HepG2 (cell line): ENCODE measurements at regions not wholly inside any gene's neighbourhood (a gene's known extent, or its start where the extent isn't known, plus 50 kb on each side); places are given as distances from the start of the nearest gene placed in this dataset.

Experiments used
- ATAC-seq: fragments of 200-7000 bp; cut with Tn5 transposase; 3 replicates; pipeline ENCODE4 v1.9.1; 2020; ENCODE audit warnings: mild to moderate bottlenecking, moderate library complexity
- BruUV-seq: library from RNA; stranded (reverse); fragments of 400-500 nt; replicated peaks from 2 replicates; lab custom pipeline; 2021; lab: Mats Ljungman, UMichigan
- CTCF ChIA-PET: fragments of 300-600 bp; formaldehyde crosslinking; extraction: SDS; loops from one replicate; lab custom pipeline; 2021; ENCODE audit warnings: low total read pairs, inconsistent platforms, low intra/inter-chr PET ratio; lab: Yijun Ruan, JAX
- POLR2A ChIA-PET: fragments of 350-600 bp; sonication (Branson Sonifier 250); formaldehyde crosslinking; loops from one replicate; lab custom pipeline; 2020; ENCODE audit warnings: antibody characterized with exemption, inconsistent platforms; lab: Yijun Ruan, JAX
- DNase-seq: peaks from one replicate; pipeline ENCODE4 v3.0.0-alpha.2; 2015; ENCODE audit warnings: low spot score
- FAIRE-seq: peaks from 3 replicates; lab custom pipeline; 2011; peaks lifted over from hg19 to GRCh38; lab: Jason Lieb, UNC
- H2AFZ ChIP-seq: one replicate; pipeline ENCODE4 v1.6.1; 2011; ENCODE audit warnings: low read length, inconsistent platforms
- H3K27ac ChIP-seq: fragments of 300-600 bp; 3 replicates; pipeline ENCODE4 v1.8.0; 2011; ENCODE audit warnings: mixed run types, mild to moderate bottlenecking, mixed read lengths, low read length, inconsistent platforms; ENCODE audit not compliant: insufficient read depth; ENCODE audit errors: extremely low read length
- H3K27me3 ChIP-seq, 2 experiments: fragments of 200-600 bp in 1 of 2; 2 replicates in 1 of 2; 3 replicates in 1 of 2; pipeline versions ENCODE4 v1.6.0 to v1.8.0; 2011; ENCODE audit warnings: low read length in 2 of 2, mild to moderate bottlenecking in 2 of 2, moderate library complexity in 2 of 2, inconsistent platforms in 1 of 2; ENCODE audit not compliant: insufficient read depth in 2 of 2, control insufficient read depth in 1 of 2
- H3K36me3 ChIP-seq, 2 experiments: fragments of 200-600 bp in 1 of 2; replicated peaks in 1 of 2; 2 replicates in 1 of 2; 3 replicates in 1 of 2; pipeline versions ENCODE4 v1.5.1 to v1.8.0; 2011; ENCODE audit warnings: low read length in 2 of 2, inconsistent platforms in 1 of 2; ENCODE audit not compliant: insufficient read depth in 2 of 2, control insufficient read depth in 1 of 2
- H3K4me1 ChIP-seq: 2 replicates; pipeline ENCODE4 v1.5.1; 2012; ENCODE audit warnings: low read length, inconsistent platforms; ENCODE audit not compliant: insufficient read depth
- H3K4me2 ChIP-seq: 2 replicates; pipeline ENCODE4 v1.6.0; 2011; ENCODE audit warnings: low read depth, low read length, inconsistent platforms
- H3K4me3 ChIP-seq, 3 experiments: fragments of 200-600 bp in 1 of 3; sonication (generic), shearing (Covaris generic) in 1 of 3; replicated peaks in 1 of 3; 2 replicates each; pipeline ENCODE4 v1.5.1; 2011 to 2016; ENCODE audit warnings: low read length in 3 of 3, inconsistent platforms in 2 of 3, low read depth in 2 of 3, mild to moderate bottlenecking in 2 of 3, control low read depth in 1 of 3, mixed read lengths in 1 of 3; ENCODE audit not compliant: insufficient read depth in 1 of 3
- H3K79me2 ChIP-seq: one replicate; pipeline ENCODE4 v1.6.1; 2011; ENCODE audit warnings: low read length, inconsistent platforms; ENCODE audit not compliant: insufficient read depth
- H3K9ac ChIP-seq: 2 replicates; pipeline ENCODE4 v1.6.0; 2011; ENCODE audit warnings: mild to moderate bottlenecking, low read depth, low read length, inconsistent platforms; ENCODE audit not compliant: insufficient read depth
- H3K9me3 ChIP-seq: 2 replicates; pipeline ENCODE4 v1.5.1; 2012; ENCODE audit warnings: mild to moderate bottlenecking, low read length
- H4K20me1 ChIP-seq: 2 replicates; pipeline ENCODE4 v1.6.0; 2011; ENCODE audit warnings: inconsistent platforms, mild to moderate bottlenecking, low read length, moderate library complexity; ENCODE audit not compliant: insufficient read depth
- FOXA1 ChIP-seq, 2 experiments: fragments of 450-650 bp in 1 of 2; sonication (generic) in 1 of 2; formaldehyde crosslinking in 1 of 2; IDR thresholded peaks; 2 replicates each; pipeline versions ENCODE4 v1.4.0 to v1.6.1; 2016 to 2020; ENCODE audit warnings: missing genetic modification reagents in 1 of 2
- HINFP ChIP-seq: sonication (generic); formaldehyde crosslinking; IDR thresholded peaks from 2 replicates; pipeline ENCODE4 v1.4.0; 2020; ENCODE audit warnings: low read depth, mild to moderate bottlenecking, missing genetic modification reagents
- HNRNPK ChIP-seq: fragments of 200-400 bp; formaldehyde crosslinking; IDR thresholded peaks from 2 replicates; pipeline ENCODE4 v1.6.1; 2018; ENCODE audit warnings: low read length, low read depth, moderate library complexity, mild to moderate bottlenecking; ENCODE audit not compliant: poor library complexity, severe bottlenecking
- HOMEZ ChIP-seq: IDR thresholded peaks from 2 replicates; pipeline ENCODE4 v1.6.1; 2016; ENCODE audit warnings: low read depth
- IKZF5 ChIP-seq: IDR thresholded peaks from 2 replicates; pipeline ENCODE4 v1.6.1; 2018; ENCODE audit warnings: missing genetic modification reagents, mild to moderate bottlenecking, missing compliant biosample characterization
- JDP2 ChIP-seq: sonication (generic); formaldehyde crosslinking; IDR thresholded peaks from 2 replicates; pipeline ENCODE4 v1.8.1; 2022; ENCODE audit warnings: missing genetic modification reagents, borderline replicate concordance
- NPAS2 ChIP-seq: sonication (generic); formaldehyde crosslinking; IDR thresholded peaks from 2 replicates; pipeline ENCODE4 v1.8.0; 2022; ENCODE audit warnings: mild to moderate bottlenecking, missing genetic modification reagents, borderline replicate concordance
- PRDM4 ChIP-seq: sonication (generic); formaldehyde crosslinking; IDR thresholded peaks from 2 replicates; pipeline ENCODE4 v1.9.0; 2021; ENCODE audit warnings: missing genetic modification reagents, borderline replicate concordance
- ZNF20 ChIP-seq: sonication (generic); formaldehyde crosslinking; IDR thresholded peaks from 2 replicates; pipeline ENCODE4 v1.4.0; 2020; ENCODE audit warnings: mild to moderate bottlenecking, moderate library complexity, missing genetic modification reagents
- ZNF558 ChIP-seq: sonication (generic); formaldehyde crosslinking; IDR thresholded peaks from 2 replicates; pipeline ENCODE4 v1.9.0; 2022; ENCODE audit warnings: mild to moderate bottlenecking, missing genetic modification reagents, borderline replicate concordance
- ZNF562 ChIP-seq: sonication (generic); formaldehyde crosslinking; IDR thresholded peaks from 2 replicates; pipeline ENCODE4 v1.8.0; 2022; ENCODE audit warnings: missing genetic modification reagents, borderline replicate concordance
- ZNF598 ChIP-seq: sonication (generic); formaldehyde crosslinking; IDR thresholded peaks from 2 replicates; pipeline ENCODE4 v1.5.1; 2020; ENCODE audit warnings: mild to moderate bottlenecking, missing genetic modification reagents, borderline replicate concordance
- ZNF724P ChIP-seq: sonication (generic); formaldehyde crosslinking; IDR thresholded peaks from 2 replicates; pipeline ENCODE4 v1.8.0; 2022; ENCODE audit warnings: missing genetic modification reagents, borderline replicate concordance
- ZNF777 ChIP-seq: sonication (generic); formaldehyde crosslinking; IDR thresholded peaks from 2 replicates; pipeline ENCODE4 v1.4.0; 2020; ENCODE audit warnings: missing genetic modification reagents
- WGBS: methylation state at CpG from one replicate; pipeline ENCODE4 v1.1.6; 2017; ENCODE audit warnings: low lambda C conversion rate; 5-methylcytosine and 5-hydroxymethylcytosine counted together
- in situ Hi-C: cut with HindIII; loops from 2 replicates; pipeline ENCODE4 v1.10.0; 2017; ENCODE audit warnings: low pct_unique_long_range_greater_than_20kb; ENCODE audit not compliant: extremely low pct_ligation_motif_present
- intact Hi-C: fragments of 100-400 bp; cut with micrococcal nuclease; formaldehyde crosslinking; loops from one replicate; pipeline ENCODE4 v1.10.0; 2022; ENCODE audit not compliant: unreplicated experiment
- TF ChIP-seq, protein P1 (sequence below): sonication (generic); formaldehyde crosslinking; IDR thresholded peaks from 2 replicates; pipeline ENCODE4 v1.4.0; 2020; ENCODE audit warnings: mild to moderate bottlenecking, missing genetic modification reagents
- TF ChIP-seq, protein P2 (sequence below): sonication (generic); formaldehyde crosslinking; IDR thresholded peaks from 2 replicates; pipeline ENCODE4 v1.5.0; 2020; ENCODE audit warnings: missing genetic modification reagents, mild to moderate bottlenecking, borderline replicate concordance

DNA sequence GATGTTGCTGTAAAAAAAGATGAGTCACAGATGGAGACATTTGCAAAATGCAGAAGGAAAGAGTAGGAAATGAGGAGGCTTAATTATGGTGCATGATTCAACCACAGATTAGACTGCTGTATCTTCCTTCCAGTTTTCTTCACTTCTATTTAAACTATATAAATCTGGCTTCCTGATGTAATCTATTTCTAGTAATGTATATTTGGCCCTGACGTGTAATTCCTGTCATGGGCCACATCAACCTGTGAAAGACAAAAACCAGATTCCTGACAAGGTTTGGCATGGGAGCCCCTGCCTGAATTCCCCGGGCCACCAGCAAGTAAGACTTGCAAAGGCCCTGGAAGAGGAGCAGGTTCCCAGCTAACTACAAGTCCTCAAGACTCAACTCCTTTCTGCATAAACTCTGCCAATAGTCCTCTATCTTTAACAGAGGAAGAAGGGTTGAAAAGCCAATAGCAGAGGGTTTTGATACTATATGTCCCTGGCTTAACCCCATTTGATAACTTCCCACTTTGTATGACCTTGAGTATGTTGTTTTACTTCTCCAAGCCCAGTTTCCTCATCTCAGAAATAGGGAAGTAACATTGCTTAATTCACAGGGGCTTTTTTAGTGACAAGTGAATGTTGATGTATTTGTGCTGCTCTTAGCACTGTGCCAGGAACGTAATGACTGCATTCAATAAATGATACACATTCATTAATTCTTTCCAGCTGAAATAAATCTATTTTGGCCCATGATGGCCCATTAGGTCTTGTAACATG is 172.7 kb downstream of the SPRY2 start:
- Histone ChIP-seq H3K4me3 (no peak overlapping the region), H3K27me3 (no peaks in the 10 kb centered on the region), H3K9me3 (no peaks in the 10 kb centered on the region), H3K36me3 (no peaks in the 10 kb centered on the region), H3K27ac (no peak overlapping the region), H3K4me2 (no peak overlapping the region), H3K9ac (no peak overlapping the region), H3K79me2 (no peaks in the 10 kb centered on the region), H3K4me1 (no peaks in the 10 kb centered on the region), H2AFZ (no peak overlapping the region), H4K20me1 (no peaks in the 10 kb centered on the region)
- in situ Hi-C loops (no loop called here), intact Hi-C loops (no loop called here)
- BruUV-seq: no TSS peak
- no peak for DNase-seq
- ChIA-PET POLR2A (no interaction called here), CTCF (no interaction called here)
- ATAC-seq: no peak
- 17% methylated on average over 3 of the region's 3 CpGs for whole genome bisulfite sequencing
- FAIRE-seq: no peak
- TF ChIP-seq NPAS2 (no peak), ZNF562 (CRISPR knock-in tag) (no peak), ZNF598 (CRISPR knock-in tag) (no peak), HNRNPK (no peak), ZNF558 (CRISPR knock-in tag) (no peak), HOMEZ (CRISPR knock-in tag) (no peak), ZNF777 (CRISPR knock-in tag) (no peak), HINFP (CRISPR knock-in tag) (no peak), IKZF5 (CRISPR knock-in tag) (no peak), ZNF20 (CRISPR knock-in tag) (no peak), JDP2 (CRISPR knock-in tag) (no peak), FOXA1 (IDR thresholded peaks at IDR 0.05) (no peak), FOXA1 (CRISPR knock-in tag; IDR thresholded peaks at IDR 0.05) (no peak), PRDM4 (CRISPR knock-in tag) (no peak), ZNF724P (CRISPR knock-in tag) (no peak)
- TF ChIP-seq, protein P1, sequence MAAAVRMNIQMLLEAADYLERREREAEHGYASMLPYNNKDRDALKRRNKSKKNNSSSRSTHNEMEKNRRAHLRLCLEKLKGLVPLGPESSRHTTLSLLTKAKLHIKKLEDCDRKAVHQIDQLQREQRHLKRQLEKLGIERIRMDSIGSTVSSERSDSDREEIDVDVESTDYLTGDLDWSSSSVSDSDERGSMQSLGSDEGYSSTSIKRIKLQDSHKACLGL (CRISPR knock-in tag): no peak
- TF ChIP-seq, protein P2, sequence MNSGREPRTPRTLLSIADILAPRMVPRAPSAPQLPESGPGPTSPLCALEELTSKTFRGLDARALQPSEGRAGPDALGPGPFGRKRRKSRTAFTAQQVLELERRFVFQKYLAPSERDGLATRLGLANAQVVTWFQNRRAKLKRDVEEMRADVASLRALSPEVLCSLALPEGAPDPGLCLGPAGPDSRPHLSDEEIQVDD (CRISPR knock-in tag): no peak
